Endothelial cell (in vitro differentiated cells): ENCODE measurements at regions not wholly inside any gene's neighbourhood (a gene's known extent, or its start where the extent isn't known, plus 50 kb on each side); places are given as distances from the start of the nearest gene placed in this dataset.

ENCODE experiments used
- DNase-seq: peaks from one replicate; pipeline ENCODE4 v3.0.0; 2021; ENCODE audit warnings: low spot score
- H3K27ac Mint-ChIP-seq: one replicate; pipeline ENCODE4 v1.8.0; 2021; ENCODE audit warnings: mixed read lengths, inconsistent platforms; ENCODE audit not compliant: unreplicated experiment
- H3K27me3 Mint-ChIP-seq: one replicate; pipeline ENCODE4 v1.8.0; 2021; ENCODE audit warnings: mild to moderate bottlenecking, moderate library complexity, mixed read lengths, inconsistent platforms; ENCODE audit not compliant: unreplicated experiment
- H3K36me3 Mint-ChIP-seq: one replicate; pipeline ENCODE4 v1.8.0; 2021; ENCODE audit warnings: mild to moderate bottlenecking, low read depth, mixed read lengths, inconsistent platforms; ENCODE audit not compliant: unreplicated experiment
- H3K4me1 Mint-ChIP-seq: one replicate; pipeline ENCODE4 v1.8.0; 2021; ENCODE audit warnings: mild to moderate bottlenecking, mixed read lengths, inconsistent platforms; ENCODE audit not compliant: unreplicated experiment
- H3K4me3 Mint-ChIP-seq: one replicate; pipeline ENCODE4 v1.8.0; 2021; ENCODE audit warnings: mild to moderate bottlenecking, mixed read lengths, inconsistent platforms; ENCODE audit not compliant: unreplicated experiment
- H3K9me3 Mint-ChIP-seq: one replicate; pipeline ENCODE4 v1.8.0; 2021; ENCODE audit warnings: mixed read lengths, inconsistent platforms; ENCODE audit not compliant: unreplicated experiment
- CTCF ChIP-seq: fragments of 200-600 bp; sonication (generic); IDR thresholded peaks from one replicate; pipeline ENCODE4 v1.5.0; 2021; ENCODE audit warnings: antibody characterized with exemption; ENCODE audit not compliant: unreplicated experiment

- no peaks in the 10 kb centered on the region for H3K27me3 Mint-ChIP-seq
- no peaks in the 10 kb centered on the region for H3K9me3 Mint-ChIP-seq
- no peak for DNase-seq
- no peak for TF ChIP-seq CTCF
- no peak overlapping the region for H3K4me3 Mint-ChIP-seq
- H3K4me1 Mint-ChIP-seq = peaks cover 5% of the 10 kb centered on the region
- no peak overlapping the region for H3K27ac Mint-ChIP-seq
- no peaks in the 10 kb centered on the region for H3K36me3 Mint-ChIP-seq
Observed at GRCh38 chr13:75915066-75915465, 278.9 kb downstream of the LMO7 start.

GRCh38 chr13:75913925-75914324 lies 277.8 kb downstream of the LMO7 start:
- no peak overlapping the region for H3K27ac Mint-ChIP-seq
- peaks cover 5% of the 10 kb centered on the region for H3K4me1 Mint-ChIP-seq
- no peaks in the 10 kb centered on the region for H3K27me3 Mint-ChIP-seq
- H3K36me3 Mint-ChIP-seq = no peaks in the 10 kb centered on the region
- H3K9me3 Mint-ChIP-seq = no peaks in the 10 kb centered on the region
- H3K4me3 Mint-ChIP-seq = no peak overlapping the region
- no peak for DNase-seq
- TF ChIP-seq CTCF = no peak

GRCh38 chr13:75910591-75910990 lies 274.5 kb downstream of the LMO7 start:
- no peak overlapping the region for H3K27ac Mint-ChIP-seq
- H3K27me3 Mint-ChIP-seq = no peaks in the 10 kb centered on the region
- peaks cover 5% of the 10 kb centered on the region for H3K4me1 Mint-ChIP-seq
- TF ChIP-seq CTCF = no peak
- no peaks in the 10 kb centered on the region for H3K9me3 Mint-ChIP-seq
- no peaks in the 10 kb centered on the region for H3K36me3 Mint-ChIP-seq
- DNase-seq = no peak
- no peak overlapping the region for H3K4me3 Mint-ChIP-seq
